GM19463 (cell line): ENCODE measurements at regions not wholly inside any gene's neighbourhood (a gene's known extent, or its start where the extent isn't known, plus 50 kb on each side); places are given as distances from the start of the nearest gene placed in this dataset.
"Not testable (repeated sequence)": the region's sequence is repeated elsewhere in the genome, so short reads cannot be mapped to it uniquely, and the experiment has no call there.

Experiments used
- ATAC-seq: cut with Tn5 transposase; IDR thresholded peaks from one replicate; pipeline ENCODE4 v1.9.1; 2021; ENCODE audit warnings: mild to moderate bottlenecking, moderate library complexity; ENCODE audit not compliant: unreplicated experiment

GRCh38 chr3:163722405-163722804, 1355.9 kb downstream of the SI start:
- ATAC-seq: no peak

- no peak for ATAC-seq
Measured at GRCh38 chr3:163721596-163721995, 1356.7 kb downstream of the SI start.

GRCh38 chr3:163717377-163717776, 1360.9 kb downstream of the SI start:
- ATAC-seq: no peak

GRCh38 chr3:163708428-163708827, 1369.9 kb downstream of the SI start:
- no peak for ATAC-seq

- no peak for ATAC-seq
Measured at GRCh38 chr3:163707659-163708058, 1370.6 kb downstream of the SI start.

GRCh38 chr3:163698221-163698620, 1380.1 kb downstream of the SI start:
- not testable (repeated sequence) for ATAC-seq

GRCh38 chr3:163692494-163692893, 1385.8 kb downstream of the SI start:
- ATAC-seq: no peak

- no peak for ATAC-seq
Measured at GRCh38 chr3:163684651-163685050, 1393.6 kb downstream of the SI start.

GRCh38 chr3:163672954-163673353, 1405.3 kb downstream of the SI start:
- ATAC-seq: no peak

GRCh38 chr3:163671201-163671600, 1407.1 kb downstream of the SI start:
- no peak for ATAC-seq

GRCh38 chr3:163664466-163664865, 1413.8 kb downstream of the SI start:
- ATAC-seq: no peak

GRCh38 chr3:163657088-163657487, 1421.2 kb downstream of the SI start:
- ATAC-seq: no peak

- no peak for ATAC-seq
Measured at GRCh38 chr3:163655021-163655420, 1423.3 kb downstream of the SI start.

GRCh38 chr3:163644172-163644571, 1434.1 kb downstream of the SI start:
- no peak for ATAC-seq

- no peak for ATAC-seq
Measured at GRCh38 chr3:163632722-163633121, 1445.6 kb downstream of the SI start.

GRCh38 chr3:163626753-163627152, 1451.5 kb downstream of the SI start:
- no peak for ATAC-seq

- ATAC-seq: no peak
Measured at GRCh38 chr3:163622384-163622783, 1455.9 kb downstream of the SI start.

GRCh38 chr3:163614886-163615285, 1463.4 kb downstream of the SI start:
- ATAC-seq: no peak

GRCh38 chr3:163605915-163606314, 1472.4 kb downstream of the SI start:
- ATAC-seq: no peak

- ATAC-seq: no peak
Measured at GRCh38 chr3:163601426-163601825, 1476.9 kb downstream of the SI start.

GRCh38 chr3:163587342-163587741, 1491.0 kb downstream of the SI start:
- no peak for ATAC-seq

GRCh38 chr3:163582967-163583366, 1495.3 kb downstream of the SI start:
- no peak for ATAC-seq

GRCh38 chr3:163577271-163577670, 1501.0 kb downstream of the SI start:
- no peak for ATAC-seq

- no peak for ATAC-seq
Measured at GRCh38 chr3:163576314-163576713, 1502.0 kb downstream of the SI start.
